ENCODE measurements at regions not wholly inside any gene's neighbourhood (a gene's known extent, or its start where the extent isn't known, plus 50 kb on each side); places are given as distances from the start of the nearest gene placed in this dataset.

DNA sequence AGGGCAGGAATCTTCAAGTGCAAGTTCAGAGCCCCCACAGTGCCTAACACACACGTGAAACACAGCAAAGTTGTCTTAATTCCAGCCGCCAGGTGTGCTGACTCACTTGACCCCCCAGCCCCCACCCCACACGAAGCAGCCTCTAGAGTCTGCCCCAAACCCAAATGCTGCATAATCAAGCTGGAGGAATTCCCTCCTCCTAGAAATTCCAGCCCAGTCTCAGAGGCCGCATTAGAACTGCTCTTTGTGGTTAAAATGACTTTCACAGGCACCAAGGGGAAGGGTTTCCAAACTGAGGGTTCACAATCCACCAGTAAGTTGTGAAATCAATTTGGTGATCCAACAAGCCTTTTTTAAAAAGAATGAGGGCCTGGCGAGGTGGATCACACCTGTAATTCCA is 67.0 kb upstream of the PLXNA4 start:
- no peak for ATAC-seq

DNA sequence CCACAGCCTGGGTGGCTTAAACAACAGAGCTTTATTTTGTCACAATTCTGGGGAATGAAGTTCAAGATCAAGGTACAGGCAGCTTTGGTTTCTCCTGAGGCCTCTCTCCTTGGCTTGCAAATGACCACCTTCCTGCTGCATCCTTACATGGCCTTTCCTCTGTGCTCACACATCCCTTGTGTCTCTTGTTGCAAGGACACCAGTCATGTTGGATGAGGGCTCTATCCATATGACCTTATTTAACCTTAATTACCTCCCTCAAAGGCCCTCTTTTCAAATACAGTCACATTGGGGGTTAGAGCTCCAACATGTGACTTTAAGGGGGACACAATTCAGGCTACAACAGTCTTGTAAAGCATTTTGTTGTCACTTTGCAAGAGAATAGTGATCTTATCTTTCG is 65.0 kb upstream of the PLXNA4 start:
- FAIRE-seq = no peak
- H3K4me2 ChIP-seq = no peak overlapping the region
- 34% methylated on average over 1 of the region's 1 CpG for WGBS (ENCODE audit: missing lambda C conversion rate)
- CTCF ChIA-PET = no interaction called here
- no peak overlapping the region for H3K27ac ChIP-seq
- no peaks in the 10 kb centered on the region for H3K9me3 ChIP-seq
- no peak overlapping the region for H3K4me3 ChIP-seq
- POLR2A ChIA-PET = no interaction called here
- DNase-seq (ENCODE audit: low read depth in 1 of 2, low spot score in 1 of 2) = no peak
- H3K4me1 ChIP-seq = no peaks in the 10 kb centered on the region
- no peak for ATAC-seq
- TF ChIP-seq HOXB13 (CRISPR knock-in tag; IDR thresholded peaks at IDR 0.05; ENCODE audit: low read depth) (no peak), POLR2A (IDR thresholded peaks at IDR 0.05; ENCODE audit: low read length) (no peak), EP300 (IDR thresholded peaks at IDR 0.05) (no peak), EHF (CRISPR knock-in tag; IDR thresholded peaks at IDR 0.05) (no peak), FOSL2 (IDR thresholded peaks at IDR 0.05) (no peak), FOSL2 (CRISPR knock-in tag; IDR thresholded peaks at IDR 0.05) (no peak), RFX5 (IDR thresholded peaks at IDR 0.05) (no peak), RARB (CRISPR knock-in tag; IDR thresholded peaks at IDR 0.05) (no peak), HOXB5 (CRISPR knock-in tag; IDR thresholded peaks at IDR 0.05) (no peak), ESRRA (IDR thresholded peaks at IDR 0.05; ENCODE audit: borderline replicate concordance, low read length) (no peak)
- TF ChIP-seq, protein P1, sequence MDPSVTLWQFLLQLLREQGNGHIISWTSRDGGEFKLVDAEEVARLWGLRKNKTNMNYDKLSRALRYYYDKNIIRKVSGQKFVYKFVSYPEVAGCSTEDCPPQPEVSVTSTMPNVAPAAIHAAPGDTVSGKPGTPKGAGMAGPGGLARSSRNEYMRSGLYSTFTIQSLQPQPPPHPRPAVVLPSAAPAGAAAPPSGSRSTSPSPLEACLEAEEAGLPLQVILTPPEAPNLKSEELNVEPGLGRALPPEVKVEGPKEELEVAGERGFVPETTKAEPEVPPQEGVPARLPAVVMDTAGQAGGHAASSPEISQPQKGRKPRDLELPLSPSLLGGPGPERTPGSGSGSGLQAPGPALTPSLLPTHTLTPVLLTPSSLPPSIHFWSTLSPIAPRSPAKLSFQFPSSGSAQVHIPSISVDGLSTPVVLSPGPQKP (IDR thresholded peaks at IDR 0.05; ENCODE audit: low read depth, low read length) = no peak
- TF ChIP-seq, protein P2, sequence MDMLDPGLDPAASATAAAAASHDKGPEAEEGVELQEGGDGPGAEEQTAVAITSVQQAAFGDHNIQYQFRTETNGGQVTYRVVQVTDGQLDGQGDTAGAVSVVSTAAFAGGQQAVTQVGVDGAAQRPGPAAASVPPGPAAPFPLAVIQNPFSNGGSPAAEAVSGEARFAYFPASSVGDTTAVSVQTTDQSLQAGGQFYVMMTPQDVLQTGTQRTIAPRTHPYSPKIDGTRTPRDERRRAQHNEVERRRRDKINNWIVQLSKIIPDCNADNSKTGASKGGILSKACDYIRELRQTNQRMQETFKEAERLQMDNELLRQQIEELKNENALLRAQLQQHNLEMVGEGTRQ (IDR thresholded peaks at IDR 0.05) = no peak
- TF ChIP-seq, protein P3, sequence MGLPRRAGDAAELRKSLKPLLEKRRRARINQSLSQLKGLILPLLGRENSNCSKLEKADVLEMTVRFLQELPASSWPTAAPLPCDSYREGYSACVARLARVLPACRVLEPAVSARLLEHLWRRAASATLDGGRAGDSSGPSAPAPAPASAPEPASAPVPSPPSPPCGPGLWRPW (IDR thresholded peaks at IDR 0.05) = no peak
- TF ChIP-seq, protein P4, sequence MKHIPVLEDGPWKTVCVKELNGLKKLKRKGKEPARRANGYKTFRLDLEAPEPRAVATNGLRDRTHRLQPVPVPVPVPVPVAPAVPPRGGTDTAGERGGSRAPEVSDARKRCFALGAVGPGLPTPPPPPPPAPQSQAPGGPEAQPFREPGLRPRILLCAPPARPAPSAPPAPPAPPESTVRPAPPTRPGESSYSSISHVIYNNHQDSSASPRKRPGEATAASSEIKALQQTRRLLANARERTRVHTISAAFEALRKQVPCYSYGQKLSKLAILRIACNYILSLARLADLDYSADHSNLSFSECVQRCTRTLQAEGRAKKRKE (CRISPR knock-in tag; IDR thresholded peaks at IDR 0.05; ENCODE audit: low read depth) = no peak

More for the DNA sequence above, 67.0 kb upstream of the PLXNA4 start:
- WGBS (ENCODE audit: missing lambda C conversion rate) = 40% methylated on average over 5 of the region's 5 CpGs
- no peaks in the 10 kb centered on the region for H3K9me3 ChIP-seq
- H3K4me3 ChIP-seq = no peak overlapping the region
- FAIRE-seq = no peak
- no peak for DNase-seq (ENCODE audit: low read depth in 1 of 2, low spot score in 1 of 2)
- no peak overlapping the region for H3K4me2 ChIP-seq
- POLR2A ChIA-PET = no interaction called here
- no peak overlapping the region for H3K27ac ChIP-seq
- no peak for TF ChIP-seq CBX2 (IDR thresholded peaks at IDR 0.05; ENCODE audit: borderline replicate concordance, low read depth)
- TF ChIP-seq CBX8 (IDR thresholded peaks at IDR 0.05) = no peak
- TF ChIP-seq CHD4 (IDR thresholded peaks at IDR 0.05; ENCODE audit: borderline replicate concordance) = no peak
- TF ChIP-seq HEYL (CRISPR knock-in tag; IDR thresholded peaks at IDR 0.05) = no peak
- TF ChIP-seq, protein P2 (IDR thresholded peaks at IDR 0.05) = no peak
- no peak for TF ChIP-seq FOSB (CRISPR knock-in tag; IDR thresholded peaks at IDR 0.05)
- no peak for TF ChIP-seq ZC3H11A (IDR thresholded peaks at IDR 0.05)
- no peak for TF ChIP-seq JUN (IDR thresholded peaks at IDR 0.05)
- TF ChIP-seq ZFP36 (IDR thresholded peaks at IDR 0.05; ENCODE audit: borderline replicate concordance, partially characterized antibody) = no peak
- TF ChIP-seq, protein P5, sequence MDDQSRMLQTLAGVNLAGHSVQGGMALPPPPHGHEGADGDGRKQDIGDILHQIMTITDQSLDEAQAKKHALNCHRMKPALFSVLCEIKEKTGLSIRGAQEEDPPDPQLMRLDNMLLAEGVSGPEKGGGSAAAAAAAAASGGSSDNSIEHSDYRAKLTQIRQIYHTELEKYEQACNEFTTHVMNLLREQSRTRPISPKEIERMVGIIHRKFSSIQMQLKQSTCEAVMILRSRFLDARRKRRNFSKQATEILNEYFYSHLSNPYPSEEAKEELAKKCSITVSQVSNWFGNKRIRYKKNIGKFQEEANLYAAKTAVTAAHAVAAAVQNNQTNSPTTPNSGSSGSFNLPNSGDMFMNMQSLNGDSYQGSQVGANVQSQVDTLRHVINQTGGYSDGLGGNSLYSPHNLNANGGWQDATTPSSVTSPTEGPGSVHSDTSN (IDR thresholded peaks at IDR 0.05) = no peak
- TF ChIP-seq, protein P6, sequence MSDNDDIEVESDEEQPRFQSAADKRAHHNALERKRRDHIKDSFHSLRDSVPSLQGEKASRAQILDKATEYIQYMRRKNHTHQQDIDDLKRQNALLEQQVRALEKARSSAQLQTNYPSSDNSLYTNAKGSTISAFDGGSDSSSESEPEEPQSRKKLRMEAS (IDR thresholded peaks at IDR 0.05) = no peak
- TF ChIP-seq TFCP2L1 (CRISPR knock-in tag; IDR thresholded peaks at IDR 0.05) = no peak
- no peak for TF ChIP-seq HOXB5 (CRISPR knock-in tag; IDR thresholded peaks at IDR 0.05)
- no peaks in the 10 kb centered on the region for H3K4me1 ChIP-seq
- CTCF ChIA-PET = no interaction called here

All from A549 (cell line).